ENCODE measurements at regions not wholly inside any gene's neighbourhood (a gene's known extent, or its start where the extent isn't known, plus 50 kb on each side); places are given as distances from the start of the nearest gene placed in this dataset.
"Not testable (repeated sequence)": the region's sequence is repeated elsewhere in the genome, so short reads cannot be mapped to it uniquely, and the experiment has no call there.

DNA sequence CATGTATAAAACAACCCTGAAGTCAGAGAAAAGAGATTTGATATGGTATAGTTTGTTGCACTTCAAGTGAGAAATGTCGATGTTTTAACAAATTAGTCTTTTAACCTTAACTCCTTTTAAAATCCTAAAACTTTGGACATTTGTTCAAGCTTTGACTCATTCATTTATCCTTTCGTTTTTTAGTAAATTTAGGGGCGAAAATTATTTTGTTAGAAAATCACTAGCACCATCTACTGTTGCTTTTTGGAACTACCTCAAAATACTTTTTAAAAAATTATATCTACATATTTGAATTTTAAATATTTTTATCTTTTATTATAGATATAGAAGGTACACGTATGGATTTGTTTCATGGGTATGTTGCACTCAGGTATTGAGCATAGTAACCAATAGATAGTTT, 165.1 kb upstream of the POF1B start:
- Histone ChIP-seq H3K36me3 (replicated peaks in 1 of 2; ENCODE audit: control insufficient read depth in 1 of 2, insufficient read depth in 2 of 2, low read length in 2 of 2) (no peaks in the 10 kb centered on the region), H3K4me1 (ENCODE audit: control insufficient read depth in 1 of 2, insufficient read depth in 2 of 2, low read length in 2 of 2) (no peaks in the 10 kb centered on the region), H3K27me3 (ENCODE audit: control insufficient read depth in 2 of 2, insufficient read depth in 2 of 2, low read length in 2 of 2) (no peaks in the 10 kb centered on the region), H2AFZ (ENCODE audit: insufficient read depth, low read depth, low read length, poor library complexity, severe bottlenecking) (no peak overlapping the region), H3K4me3 (replicated peaks in 1 of 3; ENCODE audit: low read depth in 2 of 3, low read length in 3 of 3) (no peak overlapping the region), H4K20me1 (ENCODE audit: insufficient read depth, low read length) (no peaks in the 10 kb centered on the region), H3K27ac (ENCODE audit: low read depth in 1 of 2, low read length in 2 of 2) (no peak overlapping the region), H3K4me2 (replicated peaks; ENCODE audit: extremely low read depth, low read length, poor library complexity, severe bottlenecking) (no peak overlapping the region), H3K79me2 (ENCODE audit: insufficient read depth, low read length) (no peaks in the 10 kb centered on the region), H3K9me3 (replicated peaks in 1 of 2; ENCODE audit: control insufficient read depth in 1 of 2, insufficient read depth in 1 of 2, low read length in 2 of 2) (no peaks in the 10 kb centered on the region), H3K9ac (ENCODE audit: insufficient read depth, low read length, poor library complexity, severe bottlenecking) (no peak overlapping the region)
- no peaks in the 10 kb centered on the region for H3K9me3 Mint-ChIP-seq
- no peak for DNase-seq
- H3K4me3 Mint-ChIP-seq: no peak overlapping the region
- no CpG with 5 or more reads among the region's 4 CpGs for WGBS (ENCODE audit: insufficient coverage)
- no peak for TF ChIP-seq CTCF (IDR thresholded peaks at IDR 0.05)
- H3K27ac Mint-ChIP-seq: no peak overlapping the region
- intact Hi-C loops (cut with micrococcal nuclease): no loop called here
- no peaks in the 10 kb centered on the region for H3K27me3 Mint-ChIP-seq (ENCODE audit: low read depth in 3 of 3)
- no peaks in the 10 kb centered on the region for H3K4me1 Mint-ChIP-seq
- H3K36me3 Mint-ChIP-seq: no peaks in the 10 kb centered on the region

- H3K4me3 Mint-ChIP-seq: no peak overlapping the region
- no peak overlapping the region for H3K4me2 ChIP-seq (replicated peaks; ENCODE audit: extremely low read depth, low read length, poor library complexity, severe bottlenecking)
- H3K36me3 Mint-ChIP-seq: no peaks in the 10 kb centered on the region
- H3K27ac Mint-ChIP-seq: no peak overlapping the region
- no CpG with 5 or more reads among the region's 3 CpGs for WGBS (ENCODE audit: insufficient coverage)
- DNase-seq: no peak
- no peak overlapping the region for H3K27ac ChIP-seq (ENCODE audit: low read depth in 1 of 2, low read length in 2 of 2)
- H3K79me2 ChIP-seq (ENCODE audit: insufficient read depth, low read length): no peaks in the 10 kb centered on the region
- no peaks in the 10 kb centered on the region for H3K4me1 ChIP-seq (ENCODE audit: control insufficient read depth in 1 of 2, insufficient read depth in 2 of 2, low read length in 2 of 2)
- no peaks in the 10 kb centered on the region for H3K36me3 ChIP-seq (replicated peaks in 1 of 2; ENCODE audit: control insufficient read depth in 1 of 2, insufficient read depth in 2 of 2, low read length in 2 of 2)
- no peaks in the 10 kb centered on the region for H3K27me3 ChIP-seq (ENCODE audit: control insufficient read depth in 2 of 2, insufficient read depth in 2 of 2, low read length in 2 of 2)
- H4K20me1 ChIP-seq (ENCODE audit: insufficient read depth, low read length): no peaks in the 10 kb centered on the region
- H3K9me3 Mint-ChIP-seq: no peaks in the 10 kb centered on the region
- H3K27me3 Mint-ChIP-seq (ENCODE audit: low read depth in 3 of 3): no peaks in the 10 kb centered on the region
- no peaks in the 10 kb centered on the region for H3K4me1 Mint-ChIP-seq
- H3K4me3 ChIP-seq (replicated peaks in 1 of 3; ENCODE audit: low read depth in 2 of 3, low read length in 3 of 3): no peak overlapping the region
- no peak overlapping the region for H3K9ac ChIP-seq (ENCODE audit: insufficient read depth, low read length, poor library complexity, severe bottlenecking)
- H2AFZ ChIP-seq (ENCODE audit: insufficient read depth, low read depth, low read length, poor library complexity, severe bottlenecking): no peak overlapping the region
- H3K9me3 ChIP-seq (replicated peaks in 1 of 2; ENCODE audit: control insufficient read depth in 1 of 2, insufficient read depth in 1 of 2, low read length in 2 of 2): no peaks in the 10 kb centered on the region
- TF ChIP-seq CTCF (IDR thresholded peaks at IDR 0.05): no peak
- intact Hi-C loops (cut with micrococcal nuclease): no loop called here
Measured at GRCh38 chrX:85543866-85544265, 164.4 kb upstream of the POF1B start.

- H3K4me3 ChIP-seq (replicated peaks in 1 of 3; ENCODE audit: low read depth in 2 of 3, low read length in 3 of 3); H3K79me2 ChIP-seq (ENCODE audit: insufficient read depth, low read length); H3K9me3 ChIP-seq (replicated peaks in 1 of 2; ENCODE audit: control insufficient read depth in 1 of 2, insufficient read depth in 1 of 2, low read length in 2 of 2); H3K36me3 Mint-ChIP-seq; H3K9ac ChIP-seq (ENCODE audit: insufficient read depth, low read length, poor library complexity, severe bottlenecking); H2AFZ ChIP-seq (ENCODE audit: insufficient read depth, low read depth, low read length, poor library complexity, severe bottlenecking); H3K9me3 Mint-ChIP-seq; intact Hi-C loops (cut with micrococcal nuclease); H3K4me1 Mint-ChIP-seq; H3K27ac ChIP-seq (ENCODE audit: low read depth in 1 of 2, low read length in 2 of 2); H3K4me3 Mint-ChIP-seq; H3K27me3 ChIP-seq (ENCODE audit: control insufficient read depth in 2 of 2, insufficient read depth in 2 of 2, low read length in 2 of 2); H3K27me3 Mint-ChIP-seq (ENCODE audit: low read depth in 3 of 3); H3K36me3 ChIP-seq (replicated peaks in 1 of 2; ENCODE audit: control insufficient read depth in 1 of 2, insufficient read depth in 2 of 2, low read length in 2 of 2); H3K4me1 ChIP-seq (ENCODE audit: control insufficient read depth in 1 of 2, insufficient read depth in 2 of 2, low read length in 2 of 2); H4K20me1 ChIP-seq (ENCODE audit: insufficient read depth, low read length); H3K4me2 ChIP-seq (replicated peaks; ENCODE audit: extremely low read depth, low read length, poor library complexity, severe bottlenecking); DNase-seq: not testable (repeated sequence)
- WGBS (ENCODE audit: insufficient coverage): no CpG with 5 or more reads among the region's 17 CpGs
- H3K27ac Mint-ChIP-seq: peak overlapping the region in 1 of 7 donors; percentile 23
Measured at GRCh38 chrX:85529141-85529540, 149.7 kb upstream of the POF1B start.
